ENCODE measurements at regions not wholly inside any gene's neighbourhood (a gene's known extent, or its start where the extent isn't known, plus 50 kb on each side); places are given as distances from the start of the nearest gene placed in this dataset.

GRCh38 chr5:25027526-25027925, 382.7 kb upstream of the CDH10 start:
- Histone ChIP-seq H3K27me3 (no peaks in the 10 kb centered on the region), H3K36me3 (no peaks in the 10 kb centered on the region), H3K4me3 (no peak overlapping the region), H3K9me3 (peaks cover 0 to 15% (median 0%) of the 10 kb centered on the region in 4 donors), H3K4me1 (no peaks in the 10 kb centered on the region), H3K27ac (no peak overlapping the region)
- WGBS, 5 donors = 53 to 85% (median 69%) methylated on average over 1 of the region's 1 CpG
- no peak for DNase-seq
- TF ChIP-seq POLR2A (IDR thresholded peaks at IDR 0.05) (no peak), EP300 (IDR thresholded peaks at IDR 0.05) (no peak), POLR2AphosphoS5 (IDR thresholded peaks at IDR 0.05) (no peak), CTCF (IDR thresholded peaks at IDR 0.05) (no peak)
- intact Hi-C loops (cut with DNase I; ENCODE audit: low total_unique reads) = no loop called here

GRCh38 chr5:25027061-25027460, 382.3 kb upstream of the CDH10 start:
- TF ChIP-seq POLR2A (IDR thresholded peaks at IDR 0.05) (no peak), POLR2AphosphoS5 (IDR thresholded peaks at IDR 0.05) (no peak), EP300 (IDR thresholded peaks at IDR 0.05) (no peak), CTCF (IDR thresholded peaks at IDR 0.05) (no peak)
- no peaks in the 10 kb centered on the region for H3K4me1 ChIP-seq
- no peaks in the 10 kb centered on the region for H3K27me3 ChIP-seq
- H3K9me3 ChIP-seq = peaks cover 0 to 15% (median 0%) of the 10 kb centered on the region in 4 donors
- no peaks in the 10 kb centered on the region for H3K36me3 ChIP-seq
- no peak overlapping the region for H3K27ac ChIP-seq
- no peak overlapping the region for H3K4me3 ChIP-seq
- intact Hi-C loops (cut with DNase I; ENCODE audit: low total_unique reads) = no loop called here
- 48 to 65% (median 63%) methylated on average over 2 of the region's 2 CpGs for WGBS, 5 donors
- DNase-seq = no peak

- intact Hi-C loops (cut with DNase I; ENCODE audit: low total_unique reads) = no loop called here
- Histone ChIP-seq H3K36me3 (no peaks in the 10 kb centered on the region), H3K4me3 (no peak overlapping the region), H3K4me1 (no peaks in the 10 kb centered on the region), H3K27ac (no peak overlapping the region), H3K27me3 (no peaks in the 10 kb centered on the region), H3K9me3 (peaks cover 0 to 15% (median 0%) of the 10 kb centered on the region in 4 donors)
- 79 to 88% (median 83%) methylated on average over 4 of the region's 4 CpGs for WGBS, 5 donors
- TF ChIP-seq EP300 (IDR thresholded peaks at IDR 0.05) (no peak), POLR2A (IDR thresholded peaks at IDR 0.05) (no peak), CTCF (IDR thresholded peaks at IDR 0.05) (no peak), POLR2AphosphoS5 (IDR thresholded peaks at IDR 0.05) (no peak)
- no peak for DNase-seq
Observed at GRCh38 chr5:25025831-25026230, 381.1 kb upstream of the CDH10 start.

- no peak for TF ChIP-seq CTCF (IDR thresholded peaks at IDR 0.05)
- no peak for TF ChIP-seq EP300 (IDR thresholded peaks at IDR 0.05)
- TF ChIP-seq POLR2A (IDR thresholded peaks at IDR 0.05) = no peak
- TF ChIP-seq POLR2AphosphoS5 (IDR thresholded peaks at IDR 0.05) = no peak
Observed at GRCh38 chr5:25020454-25020853, 375.7 kb upstream of the CDH10 start.

More at GRCh38 chr5:25020454-25020853, 375.7 kb upstream of the CDH10 start:
- no peaks in the 10 kb centered on the region for H3K36me3 ChIP-seq
- DNase-seq = no peak
- WGBS, 5 donors = 48 to 65% (median 54%) methylated on average over 1 of the region's 1 CpG
- H3K27ac ChIP-seq = no peak overlapping the region
- H3K27me3 ChIP-seq = no peaks in the 10 kb centered on the region
- no peak overlapping the region for H3K4me3 ChIP-seq
- H3K4me1 ChIP-seq = no peaks in the 10 kb centered on the region
- H3K9me3 ChIP-seq = peaks cover 0 to 6% (median 0%) of the 10 kb centered on the region in 4 donors
- intact Hi-C loops (cut with DNase I; ENCODE audit: low total_unique reads) = no loop called here
